GM21390 (cell line): ENCODE measurements at regions not wholly inside any gene's neighbourhood (a gene's known extent, or its start where the extent isn't known, plus 50 kb on each side); places are given as distances from the start of the nearest gene placed in this dataset.

Experiments used
- ATAC-seq: cut with Tn5 transposase; IDR thresholded peaks from one replicate; pipeline ENCODE4 v1.9.1; 2021; ENCODE audit not compliant: unreplicated experiment

GRCh38 chr7:155213955-155214740 is 83.5 kb upstream of the INSIG1 start:
- no peak for ATAC-seq

GRCh38 chr7:155215576-155216325 is 81.9 kb upstream of the INSIG1 start:
- no peak for ATAC-seq

GRCh38 chr7:155216475-155217272 is 81.0 kb upstream of the INSIG1 start:
- ATAC-seq = no peak

GRCh38 chr7:155217634-155218033 is 80.0 kb upstream of the INSIG1 start:
- ATAC-seq = no peak

GRCh38 chr7:155218276-155219153 is 79.2 kb upstream of the INSIG1 start:
- no peak for ATAC-seq

- ATAC-seq = no peak
These were observed 78.5 kb upstream of the INSIG1 start for GRCh38 chr7:155219154-155219531.

DNA sequence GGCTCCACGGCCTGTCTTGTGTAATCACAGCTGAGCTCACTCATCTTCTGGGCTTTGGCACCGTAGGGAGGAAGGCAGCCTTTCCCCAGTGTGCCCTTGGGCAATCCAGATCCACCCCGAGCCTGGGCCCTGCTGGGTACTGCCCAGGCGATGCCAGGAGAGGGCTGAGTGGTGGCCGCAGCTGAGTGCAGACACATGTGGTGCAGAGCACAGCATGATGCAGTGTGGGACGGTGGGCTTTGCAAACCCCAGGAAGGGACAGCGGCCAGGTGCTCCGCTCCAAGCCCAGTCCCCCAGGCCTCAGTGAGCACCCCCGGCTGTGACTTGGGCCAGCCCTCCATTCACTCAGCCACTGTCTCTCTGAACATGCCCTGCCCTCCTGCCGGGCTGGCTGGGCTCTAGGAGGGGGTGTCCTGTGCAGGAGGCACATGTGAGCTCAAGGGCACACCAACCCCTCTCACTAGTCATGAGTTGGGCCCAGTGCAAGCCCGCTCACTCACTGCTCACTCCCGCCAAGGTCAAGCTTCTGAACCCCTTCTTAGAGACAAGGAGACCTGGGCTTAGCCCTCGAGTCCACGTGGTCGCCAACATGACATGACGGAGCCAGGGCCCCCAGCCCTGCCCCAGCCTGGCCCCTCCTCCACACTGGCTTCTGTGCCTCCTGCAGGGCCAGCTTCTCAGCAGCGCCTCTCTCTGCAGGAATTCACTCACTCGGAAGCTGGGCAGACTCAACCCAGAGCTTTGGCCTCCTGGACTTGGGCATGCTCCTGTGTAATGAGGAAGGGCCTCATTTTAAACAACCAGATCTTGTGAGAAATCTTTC is 77.5 kb upstream of the INSIG1 start:
- no peak for ATAC-seq

DNA sequence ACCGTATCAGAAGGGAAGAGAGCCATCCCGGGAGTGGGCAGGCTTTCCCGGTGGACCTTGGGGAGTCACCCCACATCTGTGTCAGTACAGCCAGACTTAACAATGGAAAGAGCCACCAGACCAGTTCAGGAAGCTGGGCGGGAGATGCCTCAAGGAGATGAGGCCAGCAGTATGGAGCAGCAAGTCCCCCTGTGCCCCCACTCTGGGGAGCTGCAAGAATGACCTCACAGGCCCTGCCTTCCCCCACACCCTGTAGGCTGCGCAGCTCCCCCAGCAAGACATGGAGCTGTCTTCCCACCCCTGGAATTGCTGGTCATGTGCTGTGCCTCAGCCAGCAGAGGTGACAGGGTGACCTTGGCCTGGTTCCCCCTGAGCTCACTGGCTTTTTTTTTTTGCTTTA is 76.8 kb upstream of the INSIG1 start:
- no peak for ATAC-seq

GRCh38 chr7:155221547-155221946 is 76.1 kb upstream of the INSIG1 start:
- ATAC-seq = no peak

DNA sequence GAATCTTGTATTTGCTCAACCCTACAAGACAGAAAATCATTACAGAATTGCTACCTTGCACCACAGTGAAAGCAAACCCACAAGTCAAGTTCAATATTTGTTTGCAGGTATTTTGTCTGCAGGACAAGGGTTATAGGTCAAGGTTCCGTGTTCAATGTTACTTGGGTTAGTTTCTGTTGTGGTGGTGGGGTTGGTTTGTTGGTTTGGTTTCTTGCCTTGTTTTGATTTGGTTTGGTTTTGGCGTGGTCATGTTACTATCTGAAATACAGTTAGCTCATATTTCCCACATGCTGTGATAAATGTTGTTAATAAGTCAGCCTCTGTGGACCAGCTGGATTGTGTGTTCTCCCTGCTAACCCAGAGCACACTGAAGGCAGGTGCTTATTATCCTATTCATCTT is 75.6 kb upstream of the INSIG1 start:
- no peak for ATAC-seq

- no peak for ATAC-seq
These were observed 75.1 kb upstream of the INSIG1 start for GRCh38 chr7:155222573-155222972.

- no peak for ATAC-seq
These were observed 74.7 kb upstream of the INSIG1 start for GRCh38 chr7:155223021-155223420.

- no peak for ATAC-seq
These were observed 74.2 kb upstream of the INSIG1 start for GRCh38 chr7:155223503-155223902.

DNA sequence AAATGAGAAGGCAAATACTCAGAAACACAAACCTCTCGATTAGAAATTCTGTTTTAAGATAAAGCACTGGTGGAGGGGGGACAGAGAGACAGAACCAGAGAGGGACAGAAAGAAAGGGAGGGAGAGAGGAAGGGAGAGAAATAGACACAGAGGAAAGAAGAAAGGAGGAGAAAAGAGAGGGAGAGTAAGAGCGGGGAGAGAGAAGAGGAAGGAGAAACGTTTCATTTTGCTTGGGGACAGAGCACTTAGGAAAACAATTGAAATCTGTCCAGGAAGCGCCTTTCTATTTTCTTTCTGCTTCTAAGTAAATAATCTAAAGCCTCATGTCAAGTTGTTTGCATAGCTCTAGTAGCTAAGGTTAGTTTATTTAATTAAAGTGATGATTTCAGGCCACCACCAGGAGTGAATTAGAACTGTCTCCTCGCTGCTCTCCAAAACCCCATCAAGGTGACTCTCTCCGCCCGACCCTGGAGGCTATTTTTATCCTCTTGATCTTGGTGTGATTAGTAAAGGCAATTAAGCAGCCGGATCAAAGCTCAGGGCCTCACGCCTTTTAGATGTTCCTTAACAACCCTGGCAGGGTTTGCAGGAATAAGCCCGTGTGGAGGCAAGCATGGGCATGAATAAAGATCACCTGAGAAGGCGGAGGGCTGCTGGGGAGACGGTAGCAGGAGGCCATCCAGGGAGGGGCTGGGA is 73.4 kb upstream of the INSIG1 start:
- ATAC-seq = no peak

GRCh38 chr7:155225095-155225494 is 72.6 kb upstream of the INSIG1 start:
- ATAC-seq = no peak

DNA sequence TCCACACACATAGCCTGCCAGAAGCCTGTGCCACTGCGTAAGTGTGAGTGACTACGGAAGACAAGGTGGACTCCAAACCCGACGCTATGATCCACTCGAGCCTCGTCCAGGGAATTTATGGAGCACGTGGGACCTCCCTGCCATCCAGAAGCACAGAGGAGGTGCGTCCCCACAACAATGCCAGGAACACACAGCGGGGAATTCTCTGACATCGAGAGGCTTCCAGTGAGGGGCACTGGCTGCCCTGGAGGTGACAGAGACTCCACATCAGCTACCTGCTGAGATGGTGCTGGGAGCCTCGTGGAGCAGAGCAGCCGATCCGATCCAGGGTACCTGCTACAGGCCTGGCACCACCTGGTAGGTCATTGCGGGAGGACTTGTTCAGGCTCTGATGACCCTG is 72.2 kb upstream of the INSIG1 start:
- ATAC-seq = no peak

- no peak for ATAC-seq
These were observed 71.2 kb upstream of the INSIG1 start for GRCh38 chr7:155226261-155227003.

GRCh38 chr7:155227004-155227787 is 70.5 kb upstream of the INSIG1 start:
- no peak for ATAC-seq
